Skeletal muscle tissue (tissue), 3 donors: ENCODE measurements at regions not wholly inside any gene's neighbourhood (a gene's known extent, or its start where the extent isn't known, plus 50 kb on each side); places are given as distances from the start of the nearest gene placed in this dataset.

Experiments used
- H3K27ac ChIP-seq: one replicate; pipeline ENCODE4 v1.7.0; 2013; ENCODE audit warnings: mild to moderate bottlenecking, low read depth, low read length, inconsistent platforms
- H3K27me3 ChIP-seq, 3 donors: one replicate each; pipeline ENCODE4 v1.7.0; 2013; ENCODE audit warnings: low read length in 3 of 3; ENCODE audit not compliant: control insufficient read depth in 3 of 3, insufficient read depth in 3 of 3
- H3K36me3 ChIP-seq, 3 donors: one replicate each; pipeline ENCODE4 v1.7.0; 2013; ENCODE audit warnings: low read length in 3 of 3; ENCODE audit not compliant: control insufficient read depth in 3 of 3, insufficient read depth in 3 of 3
- H3K4me1 ChIP-seq, 3 donors: one replicate each; pipeline ENCODE4 v1.7.0; 2013; ENCODE audit warnings: low read length in 3 of 3, mild to moderate bottlenecking in 3 of 3; ENCODE audit not compliant: control insufficient read depth in 3 of 3, insufficient read depth in 3 of 3
- H3K4me3 ChIP-seq, 3 donors: one replicate each; pipeline ENCODE4 v1.7.0; 2013; ENCODE audit warnings: low read length in 3 of 3
- H3K9ac ChIP-seq, 3 donors: one replicate each; pipeline ENCODE4 v1.7.0; 2013; ENCODE audit warnings: low read length in 3 of 3, mild to moderate bottlenecking in 3 of 3, moderate library complexity in 2 of 3, low read depth in 1 of 3
- H3K9me3 ChIP-seq, 3 donors: one replicate each; pipeline ENCODE4 v1.7.0; 2013; ENCODE audit warnings: low read length in 3 of 3; ENCODE audit not compliant: control insufficient read depth in 3 of 3
- donor health status: Osteomylitis.

- no peak overlapping the region for H3K27ac ChIP-seq
- peaks cover 5 to 22% (median 11%) of the 10 kb centered on the region in 3 donors for H3K27me3 ChIP-seq
- no peaks in the 10 kb centered on the region for H3K36me3 ChIP-seq
- H3K4me3 ChIP-seq = no peak overlapping the region
- peaks cover 0 to 4% (median 0%) of the 10 kb centered on the region in 3 donors for H3K4me1 ChIP-seq
- H3K9me3 ChIP-seq = no peaks in the 10 kb centered on the region
- H3K9ac ChIP-seq = no peak overlapping the region
These were observed 79.2 kb upstream of the PAPOLG start for GRCh38 chr2:60676706-60677330.

GRCh38 chr2:60677356-60677755, 78.7 kb upstream of the PAPOLG start:
- Histone ChIP-seq H3K36me3 (no peaks in the 10 kb centered on the region), H3K4me1 (peaks cover 0 to 4% (median 0%) of the 10 kb centered on the region in 3 donors), H3K9ac (no peak overlapping the region), H3K27ac (no peak overlapping the region), H3K4me3 (no peak overlapping the region), H3K27me3 (peaks cover 5 to 22% (median 11%) of the 10 kb centered on the region in 3 donors), H3K9me3 (no peaks in the 10 kb centered on the region)

- H3K9me3 ChIP-seq = no peaks in the 10 kb centered on the region
- no peaks in the 10 kb centered on the region for H3K36me3 ChIP-seq
- no peak overlapping the region for H3K9ac ChIP-seq
- no peak overlapping the region for H3K27ac ChIP-seq
- peaks cover 5 to 22% (median 11%) of the 10 kb centered on the region in 3 donors for H3K27me3 ChIP-seq
- H3K4me3 ChIP-seq = no peak overlapping the region
- H3K4me1 ChIP-seq = peaks cover 0 to 4% (median 0%) of the 10 kb centered on the region in 3 donors
These were observed 77.5 kb upstream of the PAPOLG start for GRCh38 chr2:60678551-60678950.

GRCh38 chr2:60679036-60679780, 76.9 kb upstream of the PAPOLG start:
- Histone ChIP-seq H3K4me3 (no peak overlapping the region), H3K27ac (no peak overlapping the region), H3K27me3 (peaks cover 5 to 22% (median 11%) of the 10 kb centered on the region in 3 donors), H3K9me3 (no peaks in the 10 kb centered on the region), H3K4me1 (peaks cover 0 to 4% (median 0%) of the 10 kb centered on the region in 3 donors), H3K9ac (no peak overlapping the region), H3K36me3 (no peaks in the 10 kb centered on the region)

GRCh38 chr2:60693551-60693950, 62.5 kb upstream of the PAPOLG start:
- Histone ChIP-seq H3K4me1 (no peaks in the 10 kb centered on the region), H3K4me3 (no peak overlapping the region), H3K9ac (no peak overlapping the region), H3K36me3 (no peaks in the 10 kb centered on the region), H3K9me3 (no peaks in the 10 kb centered on the region), H3K27ac (no peak overlapping the region), H3K27me3 (peaks cover 0 to 3% (median 3%) of the 10 kb centered on the region in 3 donors)

- no peaks in the 10 kb centered on the region for H3K9me3 ChIP-seq
- H3K36me3 ChIP-seq = no peaks in the 10 kb centered on the region
- H3K9ac ChIP-seq = no peak overlapping the region
- H3K27ac ChIP-seq = no peak overlapping the region
- H3K4me3 ChIP-seq = no peak overlapping the region
- peaks cover 0 to 3% (median 0%) of the 10 kb centered on the region in 3 donors for H3K27me3 ChIP-seq
- H3K4me1 ChIP-seq = no peaks in the 10 kb centered on the region
These were observed 60.3 kb upstream of the PAPOLG start for GRCh38 chr2:60695793-60696192.

GRCh38 chr2:60699617-60700016, 56.5 kb upstream of the PAPOLG start:
- no peaks in the 10 kb centered on the region for H3K36me3 ChIP-seq
- no peaks in the 10 kb centered on the region for H3K27me3 ChIP-seq
- no peak overlapping the region for H3K27ac ChIP-seq
- H3K4me3 ChIP-seq = no peak overlapping the region
- no peaks in the 10 kb centered on the region for H3K9me3 ChIP-seq
- no peak overlapping the region for H3K9ac ChIP-seq
- no peaks in the 10 kb centered on the region for H3K4me1 ChIP-seq

- H3K4me3 ChIP-seq = no peak overlapping the region
These were observed 50.0 kb upstream of the PAPOLG start for GRCh38 chr2:60706021-60706420.

More at GRCh38 chr2:60706021-60706420, 50.0 kb upstream of the PAPOLG start:
- peaks cover 0 to 5% (median 0%) of the 10 kb centered on the region in 3 donors for H3K4me1 ChIP-seq
- H3K27ac ChIP-seq = no peak overlapping the region
- H3K9ac ChIP-seq = no peak overlapping the region
- H3K9me3 ChIP-seq = no peaks in the 10 kb centered on the region
- no peaks in the 10 kb centered on the region for H3K27me3 ChIP-seq
- no peaks in the 10 kb centered on the region for H3K36me3 ChIP-seq
